ENCODE measurements at regions not wholly inside any gene's neighbourhood (a gene's known extent, or its start where the extent isn't known, plus 50 kb on each side); places are given as distances from the start of the nearest gene placed in this dataset.

DNA sequence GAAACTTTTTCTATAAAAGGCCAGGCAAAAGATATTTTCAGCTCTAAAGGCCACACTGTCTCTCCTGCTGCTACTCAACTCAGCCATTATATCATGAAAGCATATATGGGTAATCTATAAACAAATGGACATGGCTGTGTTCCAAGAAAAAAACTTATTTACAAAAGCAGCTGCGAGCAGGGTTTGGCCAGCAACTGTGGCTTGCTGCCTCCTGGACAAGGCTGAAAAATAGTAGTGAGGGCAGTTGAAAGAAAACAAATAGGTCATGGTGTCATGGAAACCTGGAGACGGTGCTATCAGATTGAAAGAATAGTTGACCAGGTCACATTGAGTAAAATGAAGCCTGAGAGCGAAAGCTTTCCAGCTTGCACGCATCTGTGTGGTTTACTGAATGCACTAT, 89.2 kb upstream of the LRATD1 start:
- TF ChIP-seq CTCF (IDR thresholded peaks at IDR 0.05) (no peak), ZNF416 (CRISPR knock-in tag; IDR thresholded peaks at IDR 0.05) (no peak)
- DNase-seq (ENCODE audit: low spot score): no peak
- CTCF ChIA-PET: no interaction called here
- Mint-ChIP-seq H3K4me1 (no peaks in the 10 kb centered on the region), H3K9me3 (peaks cover 14% of the 10 kb centered on the region), H3K27ac (no peak overlapping the region), H3K36me3 (peaks cover 6% of the 10 kb centered on the region), H3K27me3 (ENCODE audit: low read depth) (no peaks in the 10 kb centered on the region; the same call in 1 of the 2 replicates), H3K4me3 (no peak overlapping the region)
- POLR2A ChIA-PET: no interaction called here
- ATAC-seq: no peak

- Mint-ChIP-seq H3K27ac (no peak overlapping the region), H3K36me3 (peaks cover 6% of the 10 kb centered on the region), H3K4me1 (no peaks in the 10 kb centered on the region)
Observed at GRCh38 chr2:14544247-14544646, 88.3 kb upstream of the LRATD1 start.

More at GRCh38 chr2:14544247-14544646, 88.3 kb upstream of the LRATD1 start:
- CTCF ChIA-PET: no interaction called here
- POLR2A ChIA-PET: no interaction called here
- no peak overlapping the region for H3K4me3 Mint-ChIP-seq
- no peak for TF ChIP-seq NR2C2 (CRISPR knock-in tag; IDR thresholded peaks at IDR 0.05)
- no peak for TF ChIP-seq GABPB1 (CRISPR knock-in tag; IDR thresholded peaks at IDR 0.05)
- TF ChIP-seq HMGXB4 (CRISPR knock-in tag; IDR thresholded peaks at IDR 0.05): no peak
- TF ChIP-seq, protein P1, sequence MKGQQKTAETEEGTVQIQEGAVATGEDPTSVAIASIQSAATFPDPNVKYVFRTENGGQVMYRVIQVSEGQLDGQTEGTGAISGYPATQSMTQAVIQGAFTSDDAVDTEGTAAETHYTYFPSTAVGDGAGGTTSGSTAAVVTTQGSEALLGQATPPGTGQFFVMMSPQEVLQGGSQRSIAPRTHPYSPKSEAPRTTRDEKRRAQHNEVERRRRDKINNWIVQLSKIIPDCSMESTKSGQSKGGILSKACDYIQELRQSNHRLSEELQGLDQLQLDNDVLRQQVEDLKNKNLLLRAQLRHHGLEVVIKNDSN (CRISPR knock-in tag; IDR thresholded peaks at IDR 0.05): no peak
- TF ChIP-seq ZNF232 (CRISPR knock-in tag; IDR thresholded peaks at IDR 0.05): no peak
- no peak for TF ChIP-seq SMAD4 (CRISPR knock-in tag; IDR thresholded peaks at IDR 0.05)
- TF ChIP-seq NFE2L1 (CRISPR knock-in tag; IDR thresholded peaks at IDR 0.05): no peak
- TF ChIP-seq, protein P2, sequence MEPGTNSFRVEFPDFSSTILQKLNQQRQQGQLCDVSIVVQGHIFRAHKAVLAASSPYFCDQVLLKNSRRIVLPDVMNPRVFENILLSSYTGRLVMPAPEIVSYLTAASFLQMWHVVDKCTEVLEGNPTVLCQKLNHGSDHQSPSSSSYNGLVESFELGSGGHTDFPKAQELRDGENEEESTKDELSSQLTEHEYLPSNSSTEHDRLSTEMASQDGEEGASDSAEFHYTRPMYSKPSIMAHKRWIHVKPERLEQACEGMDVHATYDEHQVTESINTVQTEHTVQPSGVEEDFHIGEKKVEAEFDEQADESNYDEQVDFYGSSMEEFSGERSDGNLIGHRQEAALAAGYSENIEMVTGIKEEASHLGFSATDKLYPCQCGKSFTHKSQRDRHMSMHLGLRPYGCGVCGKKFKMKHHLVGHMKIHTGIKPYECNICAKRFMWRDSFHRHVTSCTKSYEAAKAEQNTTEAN (CRISPR knock-in tag; IDR thresholded peaks at IDR 0.05): no peak
- TF ChIP-seq, protein P3, sequence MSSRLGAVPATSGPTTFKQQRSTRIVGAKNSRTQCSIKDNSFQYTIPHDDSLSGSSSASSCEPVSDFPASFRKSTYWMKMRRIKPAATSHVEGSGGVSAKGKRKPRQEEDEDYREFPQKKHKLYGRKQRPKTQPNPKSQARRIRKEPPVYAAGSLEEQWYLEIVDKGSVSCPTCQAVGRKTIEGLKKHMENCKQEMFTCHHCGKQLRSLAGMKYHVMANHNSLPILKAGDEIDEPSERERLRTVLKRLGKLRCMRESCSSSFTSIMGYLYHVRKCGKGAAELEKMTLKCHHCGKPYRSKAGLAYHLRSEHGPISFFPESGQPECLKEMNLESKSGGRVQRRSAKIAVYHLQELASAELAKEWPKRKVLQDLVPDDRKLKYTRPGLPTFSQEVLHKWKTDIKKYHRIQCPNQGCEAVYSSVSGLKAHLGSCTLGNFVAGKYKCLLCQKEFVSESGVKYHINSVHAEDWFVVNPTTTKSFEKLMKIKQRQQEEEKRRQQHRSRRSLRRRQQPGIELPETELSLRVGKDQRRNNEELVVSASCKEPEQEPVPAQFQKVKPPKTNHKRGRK (CRISPR knock-in tag; IDR thresholded peaks at IDR 0.05; ENCODE audit: borderline replicate concordance): no peak
- TF ChIP-seq, protein P4, sequence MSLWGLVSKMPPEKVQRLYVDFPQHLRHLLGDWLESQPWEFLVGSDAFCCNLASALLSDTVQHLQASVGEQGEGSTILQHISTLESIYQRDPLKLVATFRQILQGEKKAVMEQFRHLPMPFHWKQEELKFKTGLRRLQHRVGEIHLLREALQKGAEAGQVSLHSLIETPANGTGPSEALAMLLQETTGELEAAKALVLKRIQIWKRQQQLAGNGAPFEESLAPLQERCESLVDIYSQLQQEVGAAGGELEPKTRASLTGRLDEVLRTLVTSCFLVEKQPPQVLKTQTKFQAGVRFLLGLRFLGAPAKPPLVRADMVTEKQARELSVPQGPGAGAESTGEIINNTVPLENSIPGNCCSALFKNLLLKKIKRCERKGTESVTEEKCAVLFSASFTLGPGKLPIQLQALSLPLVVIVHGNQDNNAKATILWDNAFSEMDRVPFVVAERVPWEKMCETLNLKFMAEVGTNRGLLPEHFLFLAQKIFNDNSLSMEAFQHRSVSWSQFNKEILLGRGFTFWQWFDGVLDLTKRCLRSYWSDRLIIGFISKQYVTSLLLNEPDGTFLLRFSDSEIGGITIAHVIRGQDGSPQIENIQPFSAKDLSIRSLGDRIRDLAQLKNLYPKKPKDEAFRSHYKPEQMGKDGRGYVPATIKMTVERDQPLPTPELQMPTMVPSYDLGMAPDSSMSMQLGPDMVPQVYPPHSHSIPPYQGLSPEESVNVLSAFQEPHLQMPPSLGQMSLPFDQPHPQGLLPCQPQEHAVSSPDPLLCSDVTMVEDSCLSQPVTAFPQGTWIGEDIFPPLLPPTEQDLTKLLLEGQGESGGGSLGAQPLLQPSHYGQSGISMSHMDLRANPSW (CRISPR knock-in tag; conservative IDR thresholded peaks at IDR 0.05; ENCODE audit: low read depth): no peak
- no peak for TF ChIP-seq SP1 (CRISPR knock-in tag; conservative IDR thresholded peaks at IDR 0.05)
- no peak for TF ChIP-seq IRF2 (CRISPR knock-in tag; IDR thresholded peaks at IDR 0.05; ENCODE audit: borderline replicate concordance, low read depth)
- no peak for TF ChIP-seq ZMAT4 (CRISPR knock-in tag; IDR thresholded peaks at IDR 0.05)
- TF ChIP-seq FOXJ3 (CRISPR knock-in tag; IDR thresholded peaks at IDR 0.05; ENCODE audit: borderline replicate concordance): no peak
- TF ChIP-seq, protein P5, sequence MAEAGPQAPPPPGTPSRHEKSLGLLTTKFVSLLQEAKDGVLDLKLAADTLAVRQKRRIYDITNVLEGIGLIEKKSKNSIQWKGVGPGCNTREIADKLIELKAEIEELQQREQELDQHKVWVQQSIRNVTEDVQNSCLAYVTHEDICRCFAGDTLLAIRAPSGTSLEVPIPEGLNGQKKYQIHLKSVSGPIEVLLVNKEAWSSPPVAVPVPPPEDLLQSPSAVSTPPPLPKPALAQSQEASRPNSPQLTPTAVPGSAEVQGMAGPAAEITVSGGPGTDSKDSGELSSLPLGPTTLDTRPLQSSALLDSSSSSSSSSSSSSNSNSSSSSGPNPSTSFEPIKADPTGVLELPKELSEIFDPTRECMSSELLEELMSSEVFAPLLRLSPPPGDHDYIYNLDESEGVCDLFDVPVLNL (CRISPR knock-in tag; IDR thresholded peaks at IDR 0.05; ENCODE audit: borderline replicate concordance, low read depth): no peak
- TF ChIP-seq ZNF425 (CRISPR knock-in tag; conservative IDR thresholded peaks at IDR 0.05): no peak
- no peaks in the 10 kb centered on the region; the same call in 1 of the 2 replicates for H3K27me3 Mint-ChIP-seq (ENCODE audit: low read depth)
- ATAC-seq (no peak), DNase-seq (ENCODE audit: low spot score) (no peak)
- peaks cover 14% of the 10 kb centered on the region for H3K9me3 Mint-ChIP-seq

Data from WTC11 (cell line).